Gastrocnemius medialis (tissue), 4 donors: ENCODE measurements at regions not wholly inside any gene's neighbourhood (a gene's known extent, or its start where the extent isn't known, plus 50 kb on each side); places are given as distances from the start of the nearest gene placed in this dataset.
"Not testable (repeated sequence)": the region's sequence is repeated elsewhere in the genome, so short reads cannot be mapped to it uniquely, and the experiment has no call there.

Source experiments
- ATAC-seq, 2 donors: fragments of 150-250 bp; one replicate each; pipeline ENCODE4 v1.9.1; 2016
- DNase-seq, 2 donors: peaks; one replicate each; pipeline ENCODE4 v3.0.0-alpha.2; 2019
- H3K27ac ChIP-seq, 4 donors: fragments of 200-600 bp; sonication (generic); 1 replicate in 1 of 4; 2 replicates in 3 of 4; pipeline ENCODE4 v1.5.1; 2016 to 2018; ENCODE audit warnings: mild to moderate bottlenecking in 2 of 4, moderate library complexity in 1 of 4
- H3K27me3 ChIP-seq, 3 donors: fragments of 200-600 bp; sonication (generic) in 2 of 3; 1 replicate in 1 of 3; 2 replicates in 2 of 3; pipeline versions ENCODE4 v1.5.1 to v1.6.0; 2016 to 2019; ENCODE audit warnings: mild to moderate bottlenecking in 1 of 3, moderate library complexity in 1 of 3
- H3K36me3 ChIP-seq, 2 donors: fragments of 200-600 bp; sonication (generic) in 1 of 2; one replicate each; pipeline ENCODE4 v1.5.1; 2017 to 2018
- H3K4me1 ChIP-seq, 2 donors: fragments of 200-600 bp; sonication (generic) in 1 of 2; one replicate each; pipeline ENCODE4 v1.5.1; 2016 to 2017; ENCODE audit warnings: mild to moderate bottlenecking in 2 of 2
- H3K4me3 ChIP-seq, 4 donors: fragments of 200-600 bp; sonication (generic) in 3 of 4; 1 replicate in 1 of 4; 2 replicates in 3 of 4; pipeline ENCODE4 v1.5.1; 2016 to 2019; ENCODE audit warnings: mild to moderate bottlenecking in 2 of 4
- H3K9me3 ChIP-seq, 3 donors: fragments of 200-600 bp; sonication (generic) in 2 of 3; 1 replicate in 1 of 3; 2 replicates in 2 of 3; pipeline ENCODE4 v1.5.1; 2016 to 2019
- POLR2A ChIP-seq, 2 donors: fragments of 450-650 bp; IDR thresholded peaks; one replicate each; pipeline ENCODE4 v1.6.1; 2017; ENCODE audit warnings: antibody characterized with exemption in 2 of 2, mild to moderate bottlenecking in 2 of 2, moderate library complexity in 2 of 2
- in situ Hi-C, 4 donors: fragments of 200-750 bp; cut with MboI; loops; one replicate each; pipeline versions ENCODE4 v1.15.0 to v1.8.0; 2017; ENCODE audit warnings: low sequenced_read_pairs in 4 of 4
- intact Hi-C: fragments of 100-400 bp; cut with DNase I; formaldehyde crosslinking; loops from one replicate; pipeline ENCODE4 v1.15.1; 2023; ENCODE audit warnings: low total_unique reads
- TF ChIP-seq, protein P1 (sequence below), 5 experiments: fragments of 450-650 bp in 3 of 5; fragments of 200-600 bp in 2 of 5; sonication (generic) in 2 of 5; IDR thresholded peaks in 4 of 5; conservative IDR thresholded peaks in 1 of 5; 1 replicate in 4 of 5; 2 replicates in 1 of 5; pipeline ENCODE4 v1.5.1; 2016 to 2019; ENCODE audit warnings: antibody characterized with exemption in 5 of 5, mild to moderate bottlenecking in 3 of 5, moderate library complexity in 3 of 5

DNA sequence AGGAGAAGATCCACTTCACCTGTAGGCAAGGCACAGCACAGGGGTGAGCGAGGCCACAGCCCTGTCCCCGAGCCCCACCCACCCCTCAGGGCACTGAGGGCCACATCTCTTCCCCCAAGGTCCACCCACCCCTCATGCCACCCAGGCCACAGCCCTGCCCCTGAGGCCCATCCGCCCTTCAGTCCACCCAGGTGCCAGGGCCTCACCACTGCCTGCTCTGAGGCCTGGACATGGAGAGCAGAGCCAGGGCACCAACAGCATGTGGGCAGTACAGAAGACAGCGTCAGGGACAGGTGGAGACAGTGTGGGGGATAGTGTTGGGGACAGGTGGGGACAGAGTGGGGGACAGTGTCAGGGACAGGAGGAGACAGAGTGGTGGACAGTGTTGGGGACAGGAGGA lies 138.3 kb downstream of the TMEM121 start:
- Histone ChIP-seq H3K9me3 (no peaks in the 10 kb centered on the region), H3K27me3 (no peaks in the 10 kb centered on the region), H3K4me1 (no peaks in the 10 kb centered on the region), H3K4me3 (no peak overlapping the region), H3K27ac (no peak overlapping the region), H3K36me3 (no peaks in the 10 kb centered on the region)
- ATAC-seq (no peak), DNase-seq (no peak)
- intact Hi-C loops: no loop called here
- no peak for TF ChIP-seq POLR2A (IDR thresholded peaks at IDR 0.05)
- TF ChIP-seq, protein P1, sequence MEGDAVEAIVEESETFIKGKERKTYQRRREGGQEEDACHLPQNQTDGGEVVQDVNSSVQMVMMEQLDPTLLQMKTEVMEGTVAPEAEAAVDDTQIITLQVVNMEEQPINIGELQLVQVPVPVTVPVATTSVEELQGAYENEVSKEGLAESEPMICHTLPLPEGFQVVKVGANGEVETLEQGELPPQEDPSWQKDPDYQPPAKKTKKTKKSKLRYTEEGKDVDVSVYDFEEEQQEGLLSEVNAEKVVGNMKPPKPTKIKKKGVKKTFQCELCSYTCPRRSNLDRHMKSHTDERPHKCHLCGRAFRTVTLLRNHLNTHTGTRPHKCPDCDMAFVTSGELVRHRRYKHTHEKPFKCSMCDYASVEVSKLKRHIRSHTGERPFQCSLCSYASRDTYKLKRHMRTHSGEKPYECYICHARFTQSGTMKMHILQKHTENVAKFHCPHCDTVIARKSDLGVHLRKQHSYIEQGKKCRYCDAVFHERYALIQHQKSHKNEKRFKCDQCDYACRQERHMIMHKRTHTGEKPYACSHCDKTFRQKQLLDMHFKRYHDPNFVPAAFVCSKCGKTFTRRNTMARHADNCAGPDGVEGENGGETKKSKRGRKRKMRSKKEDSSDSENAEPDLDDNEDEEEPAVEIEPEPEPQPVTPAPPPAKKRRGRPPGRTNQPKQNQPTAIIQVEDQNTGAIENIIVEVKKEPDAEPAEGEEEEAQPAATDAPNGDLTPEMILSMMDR (IDR thresholded peaks at IDR 0.05 in 4 of 5, conservative IDR thresholded peaks at IDR 0.05 in 1 of 5): no peak
- in situ Hi-C loops: no loop called here

DNA sequence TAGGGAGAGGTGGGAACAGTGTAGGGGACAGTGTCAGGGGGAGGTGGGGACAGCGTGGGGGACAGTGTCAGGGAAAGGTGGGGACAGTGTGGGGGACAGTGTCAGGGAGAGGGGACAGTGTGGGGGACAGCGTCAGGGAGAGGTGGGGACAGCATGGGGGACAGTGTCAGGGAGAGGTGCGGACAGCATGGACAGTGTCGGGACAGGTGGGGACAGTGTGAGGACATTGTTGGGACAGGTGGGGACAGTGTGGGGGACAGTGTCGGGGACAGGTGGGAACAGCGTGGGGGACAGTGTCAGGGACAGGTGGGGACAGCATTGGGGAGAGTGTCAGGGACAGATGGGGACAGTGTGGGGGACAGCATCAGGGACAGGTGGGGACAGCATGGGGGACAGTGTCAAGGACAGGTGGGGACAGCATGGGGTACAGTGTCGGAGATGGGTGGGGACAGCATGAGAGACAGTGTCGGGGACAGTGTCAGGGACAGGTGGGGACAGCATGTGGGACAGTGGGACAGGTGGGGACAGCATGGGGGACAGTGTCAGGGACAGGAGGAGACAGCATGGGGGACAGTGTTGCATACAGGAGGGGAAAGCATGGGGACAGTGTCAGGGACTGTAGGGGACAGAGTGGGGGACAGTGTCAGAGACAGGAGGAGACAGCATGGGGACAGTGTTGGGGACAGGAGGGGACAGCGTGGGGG lies 139.0 kb downstream of the TMEM121 start:
- intact Hi-C loops: no loop called here
- TF ChIP-seq POLR2A (IDR thresholded peaks at IDR 0.05): no peak
- TF ChIP-seq, protein P1 (IDR thresholded peaks at IDR 0.05 in 4 of 5, conservative IDR thresholded peaks at IDR 0.05 in 1 of 5): no peak
- no peak for DNase-seq
- H3K27me3 ChIP-seq: no peaks in the 10 kb centered on the region
- ATAC-seq: no peak
- no peak overlapping the region for H3K4me3 ChIP-seq
- H3K9me3 ChIP-seq: no peaks in the 10 kb centered on the region
- no peak overlapping the region for H3K27ac ChIP-seq
- no peaks in the 10 kb centered on the region for H3K36me3 ChIP-seq
- H3K4me1 ChIP-seq: no peaks in the 10 kb centered on the region
- in situ Hi-C loops: no loop called here

DNA sequence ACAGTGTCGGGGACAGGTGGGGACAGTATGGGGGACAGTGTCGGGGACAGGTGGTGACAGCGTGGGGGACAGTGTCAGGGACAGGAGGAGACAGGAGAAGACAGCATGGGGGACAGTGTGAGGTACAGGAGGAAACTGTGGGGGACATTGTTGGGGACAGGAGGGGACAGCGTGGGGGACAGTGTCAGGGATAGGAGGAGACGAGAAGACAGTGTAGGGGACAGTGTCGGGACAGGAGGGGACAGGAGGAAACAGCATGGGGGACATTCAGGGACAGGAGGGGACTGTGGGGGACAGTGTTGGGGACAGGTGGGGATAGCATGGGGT lies 139.5 kb downstream of the TMEM121 start:
- ATAC-seq: no peak
- in situ Hi-C loops: no loop called here
- H3K4me3 ChIP-seq: no peak overlapping the region

DNA sequence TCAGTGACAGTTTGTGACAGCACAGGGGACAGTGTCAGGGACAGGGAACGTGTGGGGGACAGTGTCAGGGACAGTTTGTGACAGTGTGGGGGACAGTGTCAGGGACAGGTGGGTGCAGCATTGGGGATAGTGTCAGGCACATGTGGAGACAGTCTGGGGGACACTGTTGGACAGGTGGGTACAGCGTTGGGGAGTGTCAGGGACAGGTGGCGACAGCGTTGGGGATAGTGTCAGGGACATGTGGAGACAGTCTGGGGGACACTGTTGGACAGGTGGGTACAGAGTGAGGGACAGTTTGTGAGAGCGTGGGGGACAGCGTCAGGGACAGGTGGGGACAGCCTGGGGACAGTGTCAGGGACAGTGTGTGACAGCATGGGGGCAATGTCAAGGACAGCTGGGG lies 140.0 kb downstream of the TMEM121 start:
- in situ Hi-C loops: no loop called here
- Histone ChIP-seq H3K4me3 (no peak overlapping the region), H3K27ac (no peak overlapping the region), H3K9me3 (no peaks in the 10 kb centered on the region), H3K4me1 (no peaks in the 10 kb centered on the region), H3K36me3 (no peaks in the 10 kb centered on the region), H3K27me3 (no peaks in the 10 kb centered on the region)
- intact Hi-C loops: no loop called here
- ATAC-seq (no peak), DNase-seq (no peak)
- no peak for TF ChIP-seq POLR2A (IDR thresholded peaks at IDR 0.05)
- TF ChIP-seq, protein P1 (IDR thresholded peaks at IDR 0.05 in 4 of 5, conservative IDR thresholded peaks at IDR 0.05 in 1 of 5): no peak

More for the DNA sequence above, 139.5 kb downstream of the TMEM121 start:
- Histone ChIP-seq H3K36me3 (no peaks in the 10 kb centered on the region), H3K27me3 (no peaks in the 10 kb centered on the region), H3K9me3 (no peaks in the 10 kb centered on the region), H3K4me1 (no peaks in the 10 kb centered on the region), H3K27ac (no peak overlapping the region)
- intact Hi-C loops: no loop called here
- no peak for DNase-seq
- TF ChIP-seq POLR2A (IDR thresholded peaks at IDR 0.05): no peak
- TF ChIP-seq, protein P1 (IDR thresholded peaks at IDR 0.05 in 4 of 5, conservative IDR thresholded peaks at IDR 0.05 in 1 of 5): no peak

DNA sequence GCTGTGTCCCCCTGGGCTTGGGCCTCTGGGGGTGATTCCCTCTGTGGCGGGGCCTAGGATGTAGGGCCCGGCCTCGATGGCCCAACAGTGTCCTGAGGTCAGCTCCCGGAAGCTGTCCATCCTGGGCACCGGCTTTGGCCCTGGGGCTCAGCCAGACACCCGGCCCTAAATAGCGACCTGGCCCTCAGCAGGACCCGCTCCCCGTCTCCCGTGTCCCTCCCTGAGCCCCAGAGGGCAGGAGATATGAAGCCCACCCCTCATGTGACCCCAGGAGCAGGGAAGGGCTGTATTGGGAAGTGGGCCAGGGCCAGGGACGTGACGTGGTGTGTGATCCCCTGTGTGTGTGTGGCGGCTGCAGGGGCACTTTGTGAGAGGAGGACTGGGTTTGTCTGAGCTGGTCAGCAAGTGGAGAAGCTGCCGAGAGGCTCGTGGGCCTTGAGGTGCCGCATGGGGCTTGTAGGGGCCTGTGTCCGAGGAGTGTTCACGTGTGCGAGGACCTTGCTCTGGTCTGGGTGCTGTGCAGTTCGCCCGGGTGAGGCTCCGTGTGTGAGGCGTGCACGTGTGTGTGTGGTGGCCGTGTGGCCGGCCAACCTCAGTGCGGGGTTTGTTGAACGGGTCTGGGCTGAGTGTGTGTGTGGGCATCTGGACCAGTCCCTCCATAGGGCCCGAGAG lies 140.7 kb downstream of the TMEM121 start:
- H3K36me3 ChIP-seq, H3K27me3 ChIP-seq, ATAC-seq, H3K4me3 ChIP-seq, intact Hi-C loops, H3K27ac ChIP-seq, H3K9me3 ChIP-seq, DNase-seq, H3K4me1 ChIP-seq, in situ Hi-C loops: not testable (repeated sequence)

DNA sequence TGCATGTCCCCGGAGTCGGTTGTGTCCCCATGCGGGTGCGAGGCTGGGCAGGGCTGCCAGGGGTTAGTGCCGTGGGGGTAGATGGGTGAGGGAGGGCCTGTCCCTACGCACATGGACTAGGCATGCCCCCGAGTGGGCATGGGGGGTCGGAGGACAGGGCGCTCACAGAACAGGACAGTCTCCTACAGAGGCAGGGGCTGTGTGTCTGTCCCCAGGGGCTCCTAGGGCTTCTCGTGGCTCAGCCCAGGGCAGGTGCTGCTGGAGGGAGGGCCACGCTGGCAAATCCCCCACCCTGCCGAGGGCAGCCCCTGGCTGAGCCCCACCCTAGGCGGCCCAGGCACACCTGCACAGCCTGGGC lies 141.3 kb downstream of the TMEM121 start:
- H3K27ac ChIP-seq, H3K9me3 ChIP-seq, intact Hi-C loops, ATAC-seq, DNase-seq, H3K27me3 ChIP-seq, H3K4me1 ChIP-seq, in situ Hi-C loops, H3K4me3 ChIP-seq, H3K36me3 ChIP-seq: not testable (repeated sequence)

DNA sequence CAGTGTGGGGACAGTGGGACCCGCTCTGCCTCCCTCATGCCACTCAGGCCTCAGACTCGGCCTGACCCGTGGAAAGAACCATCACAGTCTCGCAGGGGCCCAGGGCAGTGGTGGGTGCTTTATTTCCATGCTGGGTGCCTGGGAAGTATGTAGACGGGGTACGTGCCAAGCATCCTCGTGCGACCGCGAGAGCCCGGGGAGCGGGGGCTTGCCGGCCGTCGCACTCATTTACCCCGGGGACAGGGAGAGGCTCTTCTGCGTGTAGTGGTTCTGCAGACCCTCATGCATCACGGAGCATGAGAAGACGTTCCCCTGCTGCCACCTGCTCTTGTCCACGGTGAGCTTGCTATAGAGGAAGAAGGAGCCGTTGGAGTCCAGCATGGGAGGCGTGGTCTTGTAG lies 141.6 kb downstream of the TMEM121 start:
- H3K27ac ChIP-seq, H3K4me3 ChIP-seq, H3K27me3 ChIP-seq, in situ Hi-C loops, intact Hi-C loops, H3K4me1 ChIP-seq, H3K36me3 ChIP-seq, ATAC-seq, H3K9me3 ChIP-seq, DNase-seq: not testable (repeated sequence)
